ENCODE measurements at regions not wholly inside any gene's neighbourhood (a gene's known extent, or its start where the extent isn't known, plus 50 kb on each side); places are given as distances from the start of the nearest gene placed in this dataset.

- TF ChIP-seq MAFK (IDR thresholded peaks at IDR 0.05; ENCODE audit: low read depth, low read length): no peak
- no peak for TF ChIP-seq CTCF (IDR thresholded peaks at IDR 0.05; ENCODE audit: control extremely low read depth in 1 of 3, insufficient read depth in 1 of 3, low read depth in 1 of 3, low read length in 3 of 3)
- TF ChIP-seq ATF3 (IDR thresholded peaks at IDR 0.05; ENCODE audit: insufficient read depth, low read depth, low read length): no peak
- no peak for TF ChIP-seq NANOG (IDR thresholded peaks at IDR 0.05; ENCODE audit: insufficient read depth, low read depth, low read length, poor library complexity, severe bottlenecking)
- no peak for TF ChIP-seq GABPA (IDR thresholded peaks at IDR 0.05; ENCODE audit: borderline replicate concordance, insufficient read depth, low read length)
- TF ChIP-seq POLR2A (IDR thresholded peaks at IDR 0.05; ENCODE audit: control extremely low read depth in 1 of 2, low read depth in 2 of 2, low read length in 2 of 2): no peak
- TF ChIP-seq RAD21 (IDR thresholded peaks at IDR 0.05 in 1 of 2, conservative IDR thresholded peaks at IDR 0.05 in 1 of 2; ENCODE audit: low read depth in 2 of 2, low read length in 2 of 2): no peak
- no peak for TF ChIP-seq SIX5 (IDR thresholded peaks at IDR 0.05; ENCODE audit: low read depth, low read length)
- no peak for TF ChIP-seq CEBPB (IDR thresholded peaks at IDR 0.05; ENCODE audit: low read depth, low read length)
These were observed 102.5 kb downstream of the SLC41A2 start for GRCh38 chr12:104855599-104855998.

Data from H1 (cell line).